PC-9 (cell line): ENCODE measurements at regions not wholly inside any gene's neighbourhood (a gene's known extent, or its start where the extent isn't known, plus 50 kb on each side); places are given as distances from the start of the nearest gene placed in this dataset.

Experiments
- BruUV-seq: library from RNA; stranded (reverse); fragments of 400-500 nt; replicated peaks from 2 replicates; lab custom pipeline; 2021; lab: Mats Ljungman, UMichigan
- CTCF ChIA-PET: fragments of 300-600 bp; sonication (Branson Sonifier 250); formaldehyde crosslinking; loops from one replicate; lab custom pipeline; 2022; ENCODE audit warnings: antibody characterized with exemption; lab: Charles Lee
- POLR2A ChIA-PET: fragments of 300-600 bp; sonication (Branson Sonifier 250); formaldehyde crosslinking; loops from one replicate; lab custom pipeline; 2022; ENCODE audit warnings: antibody characterized with exemption; ENCODE audit not compliant: unreplicated experiment; lab: Charles Lee
- DNase-seq, 2 experiments: peaks; one replicate each; pipeline versions ENCODE4 v3.0.0 to v3.0.0-alpha.2; 2015 to 2022; ENCODE audit warnings: mixed read lengths in 1 of 2
- H2AFZ ChIP-seq: fragments of 200-600 bp; sonication (generic); 2 replicates; pipeline ENCODE4 v1.8.1; 2017; ENCODE audit warnings: antibody characterized with exemption
- H3F3A ChIP-seq: fragments of 200-600 bp; sonication (generic); 2 replicates; pipeline ENCODE4 v1.8.1; 2017; ENCODE audit warnings: antibody characterized with exemption, mild to moderate bottlenecking, low read depth; ENCODE audit not compliant: insufficient read depth
- H3K27ac ChIP-seq: fragments of 200-600 bp; sonication (generic); 2 replicates; pipeline ENCODE4 v1.6.1; 2016; ENCODE audit warnings: mixed run types
- H3K27me3 ChIP-seq: fragments of 200-600 bp; sonication (generic); 2 replicates; pipeline ENCODE4 v1.6.1; 2016; ENCODE audit warnings: low read depth, mixed run types; ENCODE audit not compliant: insufficient read depth
- H3K36me3 ChIP-seq: fragments of 200-600 bp; sonication (generic); 2 replicates; pipeline ENCODE4 v1.6.1; 2016; ENCODE audit warnings: low read depth, mixed run types
- H3K4me1 ChIP-seq: fragments of 200-600 bp; sonication (generic); replicated peaks from 2 replicates; pipeline ENCODE4 v1.6.1; 2016; ENCODE audit warnings: mixed run types; ENCODE audit not compliant: insufficient read depth
- H3K4me2 ChIP-seq: fragments of 200-600 bp; sonication (generic); 2 replicates; pipeline ENCODE4 v1.6.1; 2017; ENCODE audit warnings: mixed run types
- H3K4me3 ChIP-seq: fragments of 200-600 bp; sonication (generic); 2 replicates; pipeline ENCODE4 v1.6.1; 2016; ENCODE audit warnings: mixed run types
- H3K79me2 ChIP-seq: fragments of 200-600 bp; sonication (generic); 2 replicates; pipeline ENCODE4 v1.6.1; 2017; ENCODE audit warnings: low read depth, mixed run types
- H3K9me2 ChIP-seq: fragments of 200-600 bp; sonication (generic); 2 replicates; pipeline ENCODE4 v1.8.1; 2017; ENCODE audit warnings: mild to moderate bottlenecking; ENCODE audit not compliant: insufficient read depth
- H3K9me3 ChIP-seq: fragments of 200-600 bp; sonication (generic); 2 replicates; pipeline ENCODE4 v1.8.1; 2016; ENCODE audit warnings: low read depth; ENCODE audit not compliant: insufficient read depth
- H4K20me1 ChIP-seq: fragments of 200-600 bp; sonication (generic); 2 replicates; pipeline ENCODE4 v1.8.1; 2017; ENCODE audit not compliant: insufficient read depth
- CTCF ChIP-seq: fragments of 200-600 bp; sonication (generic); conservative IDR thresholded peaks from 2 replicates; pipeline ENCODE4 v1.6.1; 2017; ENCODE audit warnings: mixed run types, antibody characterized with exemption, mild to moderate bottlenecking, moderate library complexity
- EZH2 ChIP-seq: fragments of 200-600 bp; sonication (generic); IDR thresholded peaks from 2 replicates; pipeline ENCODE4 v1.8.0; 2017; ENCODE audit warnings: antibody characterized with exemption, low read depth
- intact Hi-C: fragments of 100-400 bp; cut with micrococcal nuclease; formaldehyde crosslinking; loops from one replicate; pipeline ENCODE4 v1.10.0; 2022; ENCODE audit not compliant: unreplicated experiment

GRCh38 chr2:16321256-16321655, 344.4 kb downstream of the CYRIA start:
- no peak overlapping the region for H3K27ac ChIP-seq
- no TSS peak for BruUV-seq

GRCh38 chr2:16320716-16321115, 344.9 kb downstream of the CYRIA start:
- TF ChIP-seq CTCF, result no peak
- no peak for TF ChIP-seq EZH2
- Histone ChIP-seq H3F3A (no peaks in the 10 kb centered on the region), H2AFZ (no peak overlapping the region), H3K9me3 (no peaks in the 10 kb centered on the region), H3K27ac (no peak overlapping the region), H3K4me2 (no peak overlapping the region), H3K4me1 (no peaks in the 10 kb centered on the region), H3K27me3 (peaks cover 57% of the 10 kb centered on the region; the same call in 1 of the 2 replicates), H3K79me2 (no peaks in the 10 kb centered on the region), H3K36me3 (no peaks in the 10 kb centered on the region), H4K20me1 (no peaks in the 10 kb centered on the region), H3K4me3 (no peak overlapping the region), H3K9me2 (no peaks in the 10 kb centered on the region)
- ChIA-PET CTCF (no interaction called here), POLR2A (no interaction called here)
- intact Hi-C loops, result no loop called here
- BruUV-seq, result no TSS peak
- DNase-seq, result no peak

More at GRCh38 chr2:16321256-16321655, 344.4 kb downstream of the CYRIA start:
- intact Hi-C loops, result no loop called here
- no peak overlapping the region for H3K4me3 ChIP-seq
- no peaks in the 10 kb centered on the region for H3K4me1 ChIP-seq
- no peaks in the 10 kb centered on the region for H3K9me3 ChIP-seq
- no peaks in the 10 kb centered on the region for H3F3A ChIP-seq
- CTCF ChIA-PET, result no interaction called here
- H2AFZ ChIP-seq, result no peak overlapping the region
- no peak for DNase-seq
- H3K36me3 ChIP-seq, result no peaks in the 10 kb centered on the region
- peaks cover 58% of the 10 kb centered on the region; the same call in 1 of the 2 replicates for H3K27me3 ChIP-seq
- no peaks in the 10 kb centered on the region for H3K9me2 ChIP-seq
- H3K79me2 ChIP-seq, result no peaks in the 10 kb centered on the region
- H3K4me2 ChIP-seq, result no peak overlapping the region
- no peak for TF ChIP-seq CTCF
- no peak for TF ChIP-seq EZH2
- no peaks in the 10 kb centered on the region for H4K20me1 ChIP-seq
- POLR2A ChIA-PET, result no interaction called here

GRCh38 chr2:16319551-16320121, 346.0 kb downstream of the CYRIA start:
- Histone ChIP-seq H2AFZ (no peak overlapping the region), H3K4me2 (no peak overlapping the region), H3F3A (no peaks in the 10 kb centered on the region), H3K9me3 (no peaks in the 10 kb centered on the region), H3K27ac (no peak overlapping the region), H3K27me3 (peaks cover 47% of the 10 kb centered on the region; the same call in 1 of the 2 replicates), H3K4me3 (no peak overlapping the region), H3K36me3 (no peaks in the 10 kb centered on the region), H4K20me1 (no peaks in the 10 kb centered on the region), H3K79me2 (no peaks in the 10 kb centered on the region), H3K9me2 (no peaks in the 10 kb centered on the region), H3K4me1 (no peaks in the 10 kb centered on the region)
- BruUV-seq, result no TSS peak
- ChIA-PET POLR2A (no interaction called here), CTCF (no interaction called here)
- intact Hi-C loops, result no loop called here
- no peak for DNase-seq
- TF ChIP-seq CTCF (no peak), EZH2 (no peak)
